WTC11 (cell line): ENCODE measurements at regions not wholly inside any gene's neighbourhood (a gene's known extent, or its start where the extent isn't known, plus 50 kb on each side); places are given as distances from the start of the nearest gene placed in this dataset.

ENCODE experiments used
- CBFB ChIP-seq: sonication (generic); formaldehyde crosslinking; IDR thresholded peaks from 2 replicates; pipeline ENCODE4 v1.8.1; 2022; ENCODE audit warnings: mild to moderate bottlenecking, low read depth, missing genetic modification reagents
- CREB1 ChIP-seq: sonication (generic); formaldehyde crosslinking; IDR thresholded peaks from 2 replicates; pipeline ENCODE4 v1.8.0; 2023; ENCODE audit warnings: mild to moderate bottlenecking, missing genetic modification reagents
- CREM ChIP-seq: sonication (generic); formaldehyde crosslinking; IDR thresholded peaks from 2 replicates; pipeline ENCODE4 v1.8.1; 2022; ENCODE audit warnings: mild to moderate bottlenecking, missing genetic modification reagents, moderate library complexity
- ETV6 ChIP-seq: sonication (generic); formaldehyde crosslinking; IDR thresholded peaks from 2 replicates; pipeline ENCODE4 v1.8.1; 2022; ENCODE audit warnings: mild to moderate bottlenecking, missing genetic modification reagents
- JAZF1 ChIP-seq: fragments of 250-450 bp; sonication (Bioruptor Pico); IDR thresholded peaks from 2 replicates; pipeline ENCODE4 v1.9.0; 2021; ENCODE audit warnings: moderate library complexity, mild to moderate bottlenecking, inconsistent platforms
- NFYB ChIP-seq: sonication (generic); formaldehyde crosslinking; conservative IDR thresholded peaks from 2 replicates; pipeline ENCODE4 v1.8.0; 2022; ENCODE audit warnings: low read depth, missing genetic modification reagents
- SP1 ChIP-seq: sonication (generic); formaldehyde crosslinking; conservative IDR thresholded peaks from 2 replicates; pipeline ENCODE4 v1.8.1; 2022; ENCODE audit warnings: missing genetic modification reagents
- ZNF121 ChIP-seq: sonication (generic); formaldehyde crosslinking; IDR thresholded peaks from 2 replicates; pipeline ENCODE4 v1.8.0; 2023; ENCODE audit warnings: missing genetic modification reagents
- ZNF232 ChIP-seq: sonication (generic); formaldehyde crosslinking; IDR thresholded peaks from 2 replicates; pipeline ENCODE4 v1.8.0; 2022; ENCODE audit warnings: mild to moderate bottlenecking, missing genetic modification reagents
- TF ChIP-seq, protein P1 (sequence below): fragments of 200-600 bp; IDR thresholded peaks from 2 replicates; pipeline ENCODE4 v1.8.0; 2022; ENCODE audit warnings: antibody characterized with exemption
- TF ChIP-seq, protein P2 (sequence below): sonication (generic); formaldehyde crosslinking; IDR thresholded peaks from 2 replicates; pipeline ENCODE4 v1.8.0; 2022; ENCODE audit warnings: mild to moderate bottlenecking, missing genetic modification reagents
- TF ChIP-seq, protein P3 (sequence below): sonication (generic); formaldehyde crosslinking; IDR thresholded peaks from 2 replicates; pipeline ENCODE4 v1.8.1; 2022; ENCODE audit warnings: low read depth, mild to moderate bottlenecking, moderate library complexity, missing genetic modification reagents, borderline replicate concordance
- TF ChIP-seq, protein P4 (sequence below): sonication (generic); formaldehyde crosslinking; IDR thresholded peaks from 2 replicates; pipeline ENCODE4 v1.8.0; 2022; ENCODE audit warnings: mild to moderate bottlenecking, missing genetic modification reagents
- TF ChIP-seq, protein P5 (sequence below): sonication (generic); formaldehyde crosslinking; IDR thresholded peaks from 2 replicates; pipeline ENCODE4 v1.8.0; 2022; ENCODE audit warnings: mild to moderate bottlenecking, missing genetic modification reagents

DNA sequence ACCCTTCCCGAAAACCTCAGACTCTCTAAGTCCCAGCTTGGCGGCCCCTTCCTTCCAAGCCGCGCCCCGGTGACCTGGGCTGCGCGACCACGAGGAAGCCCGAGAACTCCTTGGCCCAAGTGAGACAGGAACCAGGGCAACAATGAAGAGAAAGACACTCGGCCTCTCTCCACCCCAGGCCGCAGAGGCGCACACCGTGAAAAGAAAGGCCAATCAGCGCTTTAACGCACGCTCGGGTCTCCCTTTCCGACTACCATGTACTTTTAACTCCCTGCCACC lies 166.4 kb upstream of the PPP1R3A start:
- TF ChIP-seq, protein P1, sequence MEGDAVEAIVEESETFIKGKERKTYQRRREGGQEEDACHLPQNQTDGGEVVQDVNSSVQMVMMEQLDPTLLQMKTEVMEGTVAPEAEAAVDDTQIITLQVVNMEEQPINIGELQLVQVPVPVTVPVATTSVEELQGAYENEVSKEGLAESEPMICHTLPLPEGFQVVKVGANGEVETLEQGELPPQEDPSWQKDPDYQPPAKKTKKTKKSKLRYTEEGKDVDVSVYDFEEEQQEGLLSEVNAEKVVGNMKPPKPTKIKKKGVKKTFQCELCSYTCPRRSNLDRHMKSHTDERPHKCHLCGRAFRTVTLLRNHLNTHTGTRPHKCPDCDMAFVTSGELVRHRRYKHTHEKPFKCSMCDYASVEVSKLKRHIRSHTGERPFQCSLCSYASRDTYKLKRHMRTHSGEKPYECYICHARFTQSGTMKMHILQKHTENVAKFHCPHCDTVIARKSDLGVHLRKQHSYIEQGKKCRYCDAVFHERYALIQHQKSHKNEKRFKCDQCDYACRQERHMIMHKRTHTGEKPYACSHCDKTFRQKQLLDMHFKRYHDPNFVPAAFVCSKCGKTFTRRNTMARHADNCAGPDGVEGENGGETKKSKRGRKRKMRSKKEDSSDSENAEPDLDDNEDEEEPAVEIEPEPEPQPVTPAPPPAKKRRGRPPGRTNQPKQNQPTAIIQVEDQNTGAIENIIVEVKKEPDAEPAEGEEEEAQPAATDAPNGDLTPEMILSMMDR = no peak
- TF ChIP-seq, protein P2, sequence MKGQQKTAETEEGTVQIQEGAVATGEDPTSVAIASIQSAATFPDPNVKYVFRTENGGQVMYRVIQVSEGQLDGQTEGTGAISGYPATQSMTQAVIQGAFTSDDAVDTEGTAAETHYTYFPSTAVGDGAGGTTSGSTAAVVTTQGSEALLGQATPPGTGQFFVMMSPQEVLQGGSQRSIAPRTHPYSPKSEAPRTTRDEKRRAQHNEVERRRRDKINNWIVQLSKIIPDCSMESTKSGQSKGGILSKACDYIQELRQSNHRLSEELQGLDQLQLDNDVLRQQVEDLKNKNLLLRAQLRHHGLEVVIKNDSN = no peak
- no peak for TF ChIP-seq CREM
- TF ChIP-seq ZNF121 (CRISPR knock-in tag) = no peak
- TF ChIP-seq, protein P3, sequence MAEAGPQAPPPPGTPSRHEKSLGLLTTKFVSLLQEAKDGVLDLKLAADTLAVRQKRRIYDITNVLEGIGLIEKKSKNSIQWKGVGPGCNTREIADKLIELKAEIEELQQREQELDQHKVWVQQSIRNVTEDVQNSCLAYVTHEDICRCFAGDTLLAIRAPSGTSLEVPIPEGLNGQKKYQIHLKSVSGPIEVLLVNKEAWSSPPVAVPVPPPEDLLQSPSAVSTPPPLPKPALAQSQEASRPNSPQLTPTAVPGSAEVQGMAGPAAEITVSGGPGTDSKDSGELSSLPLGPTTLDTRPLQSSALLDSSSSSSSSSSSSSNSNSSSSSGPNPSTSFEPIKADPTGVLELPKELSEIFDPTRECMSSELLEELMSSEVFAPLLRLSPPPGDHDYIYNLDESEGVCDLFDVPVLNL (CRISPR knock-in tag) = no peak
- TF ChIP-seq CBFB (CRISPR knock-in tag) = no peak
- TF ChIP-seq ZNF232 (CRISPR knock-in tag) = 0 out of 2 replicates have a peak, but pooled peaks have one; percentile 31
- TF ChIP-seq, protein P4, sequence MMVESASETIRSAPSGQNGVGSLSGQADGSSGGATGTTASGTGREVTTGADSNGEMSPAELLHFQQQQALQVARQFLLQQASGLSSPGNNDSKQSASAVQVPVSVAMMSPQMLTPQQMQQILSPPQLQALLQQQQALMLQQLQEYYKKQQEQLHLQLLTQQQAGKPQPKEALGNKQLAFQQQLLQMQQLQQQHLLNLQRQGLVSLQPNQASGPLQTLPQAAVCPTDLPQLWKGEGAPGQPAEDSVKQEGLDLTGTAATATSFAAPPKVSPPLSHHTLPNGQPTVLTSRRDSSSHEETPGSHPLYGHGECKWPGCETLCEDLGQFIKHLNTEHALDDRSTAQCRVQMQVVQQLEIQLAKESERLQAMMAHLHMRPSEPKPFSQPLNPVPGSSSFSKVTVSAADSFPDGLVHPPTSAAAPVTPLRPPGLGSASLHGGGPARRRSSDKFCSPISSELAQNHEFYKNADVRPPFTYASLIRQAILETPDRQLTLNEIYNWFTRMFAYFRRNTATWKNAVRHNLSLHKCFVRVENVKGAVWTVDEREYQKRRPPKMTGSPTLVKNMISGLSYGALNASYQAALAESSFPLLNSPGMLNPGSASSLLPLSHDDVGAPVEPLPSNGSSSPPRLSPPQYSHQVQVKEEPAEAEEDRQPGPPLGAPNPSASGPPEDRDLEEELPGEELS (CRISPR knock-in tag) = no peak
- TF ChIP-seq JAZF1 (CRISPR knock-in tag) = no peak
- TF ChIP-seq, protein P5, sequence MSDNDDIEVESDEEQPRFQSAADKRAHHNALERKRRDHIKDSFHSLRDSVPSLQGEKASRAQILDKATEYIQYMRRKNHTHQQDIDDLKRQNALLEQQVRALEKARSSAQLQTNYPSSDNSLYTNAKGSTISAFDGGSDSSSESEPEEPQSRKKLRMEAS = no peak
- no peak for TF ChIP-seq CREB1
- no peak for TF ChIP-seq SP1
- TF ChIP-seq ETV6 = no peak
- no peak for TF ChIP-seq NFYB
